AML-193 (cell line): ENCODE measurements at regions not wholly inside any gene's neighbourhood (a gene's known extent, or its start where the extent isn't known, plus 50 kb on each side); places are given as distances from the start of the nearest gene placed in this dataset.
"Not testable (repeated sequence)": the region's sequence is repeated elsewhere in the genome, so short reads cannot be mapped to it uniquely, and the experiment has no call there.

Experiments
- DNase-seq, 2 experiments: peaks; one replicate each; lab custom pipeline; 2025; lab: John Stamatoyannopoulos, UW

GRCh38 chr15:81775779-81776178 lies 270.0 kb downstream of the MEX3B start:
- not testable (repeated sequence) for DNase-seq

- DNase-seq: no peak
Observed at GRCh38 chr15:81774309-81774708, 271.5 kb downstream of the MEX3B start.

GRCh38 chr15:81768773-81769172 lies 277.0 kb downstream of the MEX3B start:
- DNase-seq: no peak

- DNase-seq: no peak
Observed at GRCh38 chr15:81766829-81767475, 278.9 kb downstream of the MEX3B start.

- no peak for DNase-seq
Observed at GRCh38 chr15:81765816-81766215, 280.0 kb downstream of the MEX3B start.

- no peak for DNase-seq
Observed at GRCh38 chr15:81763304-81763703, 282.5 kb downstream of the MEX3B start.

GRCh38 chr15:81760686-81761085 lies 285.1 kb downstream of the MEX3B start:
- DNase-seq: no peak

- DNase-seq: no peak
Observed at GRCh38 chr15:81758818-81759284, 287.0 kb downstream of the MEX3B start.

GRCh38 chr15:81755626-81756025 lies 290.2 kb downstream of the MEX3B start:
- DNase-seq: no peak

- no peak for DNase-seq
Observed at GRCh38 chr15:81754078-81754477, 291.7 kb downstream of the MEX3B start.

GRCh38 chr15:81752974-81753373 lies 292.8 kb downstream of the MEX3B start:
- no peak for DNase-seq

- DNase-seq: no peak
Observed at GRCh38 chr15:81752546-81752942, 293.3 kb downstream of the MEX3B start.

GRCh38 chr15:81751816-81752545 lies 293.8 kb downstream of the MEX3B start:
- no peak for DNase-seq

- DNase-seq: no peak
Observed at GRCh38 chr15:81751256-81751655, 294.6 kb downstream of the MEX3B start.

GRCh38 chr15:81749716-81750375 lies 296.0 kb downstream of the MEX3B start:
- DNase-seq: no peak

GRCh38 chr15:81747482-81747881 lies 298.3 kb downstream of the MEX3B start:
- no peak for DNase-seq

- DNase-seq: no peak
Observed at GRCh38 chr15:81747026-81747425, 298.8 kb downstream of the MEX3B start.

GRCh38 chr15:81744364-81744763 lies 301.5 kb downstream of the MEX3B start:
- DNase-seq: no peak

GRCh38 chr15:81740416-81740815 lies 305.4 kb downstream of the MEX3B start:
- DNase-seq: no peak

GRCh38 chr15:81729340-81729739 lies 316.5 kb downstream of the MEX3B start:
- DNase-seq: no peak

- DNase-seq: no peak
Observed at GRCh38 chr15:81728726-81729125, 317.1 kb downstream of the MEX3B start.

- no peak for DNase-seq
Observed at GRCh38 chr15:81725590-81725989, 320.2 kb downstream of the MEX3B start.

- DNase-seq: no peak
Observed at GRCh38 chr15:81724536-81724935, 321.3 kb downstream of the MEX3B start.
